WI38 (cell line): ENCODE measurements at regions not wholly inside any gene's neighbourhood (a gene's known extent, or its start where the extent isn't known, plus 50 kb on each side); places are given as distances from the start of the nearest gene placed in this dataset.

Source experiments
- H3K4me3 ChIP-seq: 2 replicates; pipeline ENCODE4 v1.5.1; 2011; ENCODE audit warnings: low read depth, mild to moderate bottlenecking, control low read depth, low read length
- TF ChIP-seq, protein P1 (sequence below): IDR thresholded peaks from 2 replicates; pipeline ENCODE4 v1.5.1; 2012; ENCODE audit warnings: low read depth, mild to moderate bottlenecking, control low read depth, low read length

DNA sequence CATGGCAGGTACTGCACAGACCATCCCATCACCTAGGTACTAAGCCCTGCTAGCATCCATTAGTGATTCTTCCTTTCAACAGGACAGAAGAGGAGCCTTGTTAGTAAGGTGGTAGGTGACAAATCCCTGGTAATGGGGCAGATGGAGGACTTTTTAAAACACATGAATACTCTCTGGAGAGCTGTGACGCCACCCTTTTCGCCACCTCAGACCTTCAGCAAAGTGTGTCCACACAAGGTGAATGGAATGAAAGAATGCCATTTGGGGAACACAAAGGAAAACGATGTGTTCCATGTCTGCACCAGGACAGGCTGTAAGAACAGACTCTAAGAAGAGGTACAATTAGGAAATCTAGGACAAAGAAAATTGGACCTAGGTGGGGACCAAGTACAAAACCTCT lies 110.5 kb upstream of the CARMIL1 start:
- no peak overlapping the region for H3K4me3 ChIP-seq
- TF ChIP-seq, protein P1, sequence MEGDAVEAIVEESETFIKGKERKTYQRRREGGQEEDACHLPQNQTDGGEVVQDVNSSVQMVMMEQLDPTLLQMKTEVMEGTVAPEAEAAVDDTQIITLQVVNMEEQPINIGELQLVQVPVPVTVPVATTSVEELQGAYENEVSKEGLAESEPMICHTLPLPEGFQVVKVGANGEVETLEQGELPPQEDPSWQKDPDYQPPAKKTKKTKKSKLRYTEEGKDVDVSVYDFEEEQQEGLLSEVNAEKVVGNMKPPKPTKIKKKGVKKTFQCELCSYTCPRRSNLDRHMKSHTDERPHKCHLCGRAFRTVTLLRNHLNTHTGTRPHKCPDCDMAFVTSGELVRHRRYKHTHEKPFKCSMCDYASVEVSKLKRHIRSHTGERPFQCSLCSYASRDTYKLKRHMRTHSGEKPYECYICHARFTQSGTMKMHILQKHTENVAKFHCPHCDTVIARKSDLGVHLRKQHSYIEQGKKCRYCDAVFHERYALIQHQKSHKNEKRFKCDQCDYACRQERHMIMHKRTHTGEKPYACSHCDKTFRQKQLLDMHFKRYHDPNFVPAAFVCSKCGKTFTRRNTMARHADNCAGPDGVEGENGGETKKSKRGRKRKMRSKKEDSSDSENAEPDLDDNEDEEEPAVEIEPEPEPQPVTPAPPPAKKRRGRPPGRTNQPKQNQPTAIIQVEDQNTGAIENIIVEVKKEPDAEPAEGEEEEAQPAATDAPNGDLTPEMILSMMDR: no peak

DNA sequence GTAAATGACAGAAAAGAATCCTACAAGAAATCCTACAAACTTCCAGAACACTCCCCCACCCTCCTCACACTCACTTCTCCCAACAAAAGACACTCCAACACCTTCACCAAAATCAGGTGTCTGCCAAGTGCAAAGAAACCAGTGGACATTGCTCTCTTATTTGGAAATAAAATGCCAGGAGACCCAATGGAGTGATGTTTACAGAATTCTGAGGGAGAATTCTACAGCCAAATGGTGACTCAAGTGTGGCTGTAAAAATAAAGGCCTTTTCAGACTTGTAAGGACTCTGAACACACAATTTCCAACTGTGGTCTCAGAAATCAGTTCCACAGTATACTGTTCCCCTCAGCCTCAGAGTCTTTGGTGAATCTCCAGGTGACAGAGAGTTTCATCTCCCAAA lies 109.6 kb upstream of the CARMIL1 start:
- TF ChIP-seq, protein P1: no peak
- H3K4me3 ChIP-seq: no peak overlapping the region

- TF ChIP-seq, protein P1: no peak
- no peak overlapping the region for H3K4me3 ChIP-seq
These were observed 109.2 kb upstream of the CARMIL1 start for GRCh38 chr6:25169961-25170360.

GRCh38 chr6:25170640-25171039 lies 108.5 kb upstream of the CARMIL1 start:
- TF ChIP-seq, protein P1: no peak
- H3K4me3 ChIP-seq: no peak overlapping the region

GRCh38 chr6:25171301-25171700 lies 107.9 kb upstream of the CARMIL1 start:
- TF ChIP-seq, protein P1: no peak
- no peak overlapping the region for H3K4me3 ChIP-seq

DNA sequence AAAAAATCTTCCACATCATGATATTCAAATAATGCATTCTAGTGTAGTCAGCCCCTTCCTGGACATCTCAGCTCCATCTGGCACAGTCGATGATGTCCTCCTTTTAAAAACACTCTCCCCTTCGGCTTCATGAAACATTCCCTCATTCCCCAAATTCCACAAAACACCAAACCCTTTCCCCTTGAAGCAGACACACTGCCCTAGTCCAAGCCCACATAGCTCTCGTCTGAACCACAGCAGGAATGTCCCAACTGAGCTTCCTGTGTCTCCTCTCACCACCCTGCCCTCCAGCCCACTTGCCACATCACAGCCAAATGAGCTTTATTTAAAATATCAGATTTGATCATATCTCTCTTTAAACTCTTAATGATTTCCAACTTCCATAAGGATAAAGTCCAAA lies 106.4 kb upstream of the CARMIL1 start:
- H3K4me3 ChIP-seq: no peak overlapping the region
- TF ChIP-seq, protein P1: no peak

GRCh38 chr6:25173246-25173645 lies 105.9 kb upstream of the CARMIL1 start:
- no peak overlapping the region for H3K4me3 ChIP-seq
- TF ChIP-seq, protein P1: no peak
